Liver (tissue), 8 donors: ENCODE measurements at regions not wholly inside any gene's neighbourhood (a gene's known extent, or its start where the extent isn't known, plus 50 kb on each side); places are given as distances from the start of the nearest gene placed in this dataset.

Source experiments
- DNase-seq: peaks from one replicate; pipeline ENCODE4 v3.0.0-alpha.2; 2017; ENCODE audit warnings: low spot score
- H3K27ac ChIP-seq, 2 donors: one replicate each; pipeline ENCODE4 v1.7.0; 2013; ENCODE audit warnings: inconsistent platforms in 2 of 2, low read length in 2 of 2, control low read depth in 1 of 2, low read depth in 1 of 2, mild to moderate bottlenecking in 1 of 2
- H3K27me3 ChIP-seq, 4 donors: one replicate each; pipeline versions ENCODE4 v1.6.1 to v1.7.0; 2013; ENCODE audit warnings: low read length in 3 of 4, inconsistent platforms in 1 of 4, mild to moderate bottlenecking in 1 of 4, moderate library complexity in 1 of 4; ENCODE audit not compliant: control insufficient read depth in 4 of 4, insufficient read depth in 4 of 4
- H3K36me3 ChIP-seq, 4 donors: one replicate each; pipeline versions ENCODE4 v1.6.1 to v1.7.0; 2013; ENCODE audit warnings: low read length in 3 of 4, mild to moderate bottlenecking in 3 of 4, low read depth in 1 of 4, moderate library complexity in 1 of 4; ENCODE audit not compliant: control insufficient read depth in 4 of 4, insufficient read depth in 3 of 4
- H3K4me1 ChIP-seq, 4 donors: one replicate each; pipeline versions ENCODE4 v1.6.1 to v1.7.0; 2013; ENCODE audit warnings: low read length in 3 of 4, mild to moderate bottlenecking in 3 of 4, moderate library complexity in 1 of 4; ENCODE audit not compliant: control insufficient read depth in 4 of 4, insufficient read depth in 4 of 4
- H3K4me3 ChIP-seq, 3 donors: one replicate each; pipeline versions ENCODE4 v1.6.1 to v1.7.0; 2013; ENCODE audit warnings: low read length in 3 of 3, control low read depth in 1 of 3, low read depth in 1 of 3, mild to moderate bottlenecking in 1 of 3
- H3K9ac ChIP-seq, 2 donors: one replicate each; pipeline ENCODE4 v1.7.0; 2013; ENCODE audit warnings: low read length in 2 of 2, mild to moderate bottlenecking in 2 of 2, moderate library complexity in 2 of 2, control low read depth in 1 of 2, low read depth in 1 of 2
- H3K9me3 ChIP-seq, 4 donors: one replicate each; pipeline versions ENCODE4 v1.6.1 to v1.7.0; 2013; ENCODE audit warnings: low read length in 3 of 4; ENCODE audit not compliant: control insufficient read depth in 4 of 4
- ATF3 ChIP-seq: IDR thresholded peaks from 2 replicates; pipeline ENCODE4 v1.6.1; 2016; ENCODE audit warnings: antibody characterized with exemption
- EGR1 ChIP-seq, 2 donors: IDR thresholded peaks; 2 replicates each; pipeline ENCODE4 v1.6.1; 2016 to 2018; ENCODE audit warnings: antibody characterized with exemption in 2 of 2, low read depth in 2 of 2
- FOXA2 ChIP-seq: IDR thresholded peaks from 2 replicates; pipeline ENCODE4 v1.6.1; 2016; ENCODE audit warnings: antibody characterized with exemption
- GABPA ChIP-seq, 2 donors: IDR thresholded peaks in 1 of 2; conservative IDR thresholded peaks in 1 of 2; 2 replicates each; pipeline ENCODE4 v1.6.1; 2016; ENCODE audit warnings: antibody characterized with exemption in 2 of 2, mild to moderate bottlenecking in 1 of 2, moderate library complexity in 1 of 2
- HNF4A ChIP-seq, 2 donors: conservative IDR thresholded peaks; 2 replicates each; pipeline ENCODE4 v1.6.1; 2016; ENCODE audit warnings: antibody characterized with exemption in 2 of 2, mild to moderate bottlenecking in 2 of 2
- HNF4G ChIP-seq: IDR thresholded peaks from 2 replicates; pipeline ENCODE4 v1.6.1; 2016; ENCODE audit warnings: antibody characterized with exemption
- MAX ChIP-seq: IDR thresholded peaks from 2 replicates; pipeline ENCODE4 v1.6.1; 2016; ENCODE audit warnings: antibody characterized with exemption
- NR2F2 ChIP-seq: IDR thresholded peaks from 2 replicates; pipeline ENCODE4 v1.6.1; 2016; ENCODE audit warnings: antibody characterized with exemption
- REST ChIP-seq: IDR thresholded peaks from 2 replicates; pipeline ENCODE4 v1.6.1; 2016; ENCODE audit warnings: antibody characterized with exemption, mild to moderate bottlenecking
- RXRA ChIP-seq, 2 donors: IDR thresholded peaks; 2 replicates each; pipeline ENCODE4 v1.6.1; 2017 to 2018; ENCODE audit warnings: antibody characterized with exemption in 2 of 2, mild to moderate bottlenecking in 1 of 2
- SP1 ChIP-seq: IDR thresholded peaks from 2 replicates; pipeline ENCODE4 v1.6.1; 2018; ENCODE audit warnings: antibody characterized with exemption, mild to moderate bottlenecking
- TAF1 ChIP-seq: conservative IDR thresholded peaks from 2 replicates; pipeline ENCODE4 v1.6.1; 2016; ENCODE audit warnings: antibody characterized with exemption, mild to moderate bottlenecking
- YY1 ChIP-seq: IDR thresholded peaks from 2 replicates; pipeline ENCODE4 v1.6.1; 2016; ENCODE audit warnings: antibody characterized with exemption, mild to moderate bottlenecking
- ZBTB33 ChIP-seq: IDR thresholded peaks from 2 replicates; pipeline ENCODE4 v1.6.1; 2016; ENCODE audit warnings: antibody characterized with exemption
- WGBS: extraction: QIAGEN DNeasy Blood & Tissue Kit; methylation state at CpG from one replicate; pipeline ENCODE4 v1.1.7; 2013; 5-methylcytosine and 5-hydroxymethylcytosine counted together
- TF ChIP-seq, protein P1 (sequence below): fragments of 150-350 bp; IDR thresholded peaks from 2 replicates; pipeline ENCODE4 v1.5.1; 2017; ENCODE audit warnings: improper control_type of control experiment, low read depth, low read length; ENCODE audit not compliant: missing input control
- donor health status: healthy.
- donor health status: healthy.
- donor health status: healthy.
- donor health status: healthy.
- donor health status: healthy.

- no peak for TF ChIP-seq REST
- no peak for TF ChIP-seq SP1
- TF ChIP-seq RXRA (IDR thresholded peaks at IDR 0.05): no peak
- TF ChIP-seq HNF4A (conservative IDR thresholded peaks at IDR 0.05): no peak
- no peak for TF ChIP-seq TAF1
- no peak for TF ChIP-seq YY1
- TF ChIP-seq FOXA2: no peak
- no peak for TF ChIP-seq HNF4G
Observed at GRCh38 chr4:32488690-32489089, 1768.5 kb downstream of the PCDH7 start (continued).

DNA sequence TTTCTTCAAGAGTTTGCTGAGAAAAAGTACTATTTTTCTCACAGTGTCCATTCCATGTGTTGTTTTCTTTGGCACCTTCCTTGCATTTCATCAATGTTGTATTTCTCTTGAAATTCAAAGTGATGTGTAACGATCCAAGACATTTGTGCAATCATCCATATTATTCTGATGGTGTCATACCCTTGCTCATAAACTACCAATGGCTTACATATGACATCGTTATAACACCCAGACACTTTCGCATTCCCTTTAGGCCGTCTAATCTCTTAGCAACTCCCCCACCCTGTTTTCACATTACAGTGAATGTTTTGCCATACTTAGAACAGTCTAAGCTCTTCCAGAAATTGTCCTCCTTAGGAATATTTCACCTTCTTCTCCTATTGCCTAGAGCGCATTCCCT is 1779.0 kb downstream of the PCDH7 start:
- WGBS: 80% methylated on average over 5 of the region's 5 CpGs
- no peak overlapping the region for H3K9ac ChIP-seq
- no peaks in the 10 kb centered on the region for H3K4me1 ChIP-seq
- H3K27me3 ChIP-seq: no peaks in the 10 kb centered on the region
- DNase-seq: no peak
- no peak for TF ChIP-seq FOXA2
- no peak for TF ChIP-seq MAX
- TF ChIP-seq REST: no peak
- TF ChIP-seq SP1: no peak
- TF ChIP-seq NR2F2: no peak
- no peak for TF ChIP-seq RXRA (IDR thresholded peaks at IDR 0.05)
- TF ChIP-seq ZBTB33: no peak
- TF ChIP-seq, protein P1, sequence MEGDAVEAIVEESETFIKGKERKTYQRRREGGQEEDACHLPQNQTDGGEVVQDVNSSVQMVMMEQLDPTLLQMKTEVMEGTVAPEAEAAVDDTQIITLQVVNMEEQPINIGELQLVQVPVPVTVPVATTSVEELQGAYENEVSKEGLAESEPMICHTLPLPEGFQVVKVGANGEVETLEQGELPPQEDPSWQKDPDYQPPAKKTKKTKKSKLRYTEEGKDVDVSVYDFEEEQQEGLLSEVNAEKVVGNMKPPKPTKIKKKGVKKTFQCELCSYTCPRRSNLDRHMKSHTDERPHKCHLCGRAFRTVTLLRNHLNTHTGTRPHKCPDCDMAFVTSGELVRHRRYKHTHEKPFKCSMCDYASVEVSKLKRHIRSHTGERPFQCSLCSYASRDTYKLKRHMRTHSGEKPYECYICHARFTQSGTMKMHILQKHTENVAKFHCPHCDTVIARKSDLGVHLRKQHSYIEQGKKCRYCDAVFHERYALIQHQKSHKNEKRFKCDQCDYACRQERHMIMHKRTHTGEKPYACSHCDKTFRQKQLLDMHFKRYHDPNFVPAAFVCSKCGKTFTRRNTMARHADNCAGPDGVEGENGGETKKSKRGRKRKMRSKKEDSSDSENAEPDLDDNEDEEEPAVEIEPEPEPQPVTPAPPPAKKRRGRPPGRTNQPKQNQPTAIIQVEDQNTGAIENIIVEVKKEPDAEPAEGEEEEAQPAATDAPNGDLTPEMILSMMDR: no peak
- no peak for TF ChIP-seq HNF4G
- no peak for TF ChIP-seq EGR1 (IDR thresholded peaks at IDR 0.05; ENCODE audit: low read depth in 2 of 2)
- no peak for TF ChIP-seq HNF4A (conservative IDR thresholded peaks at IDR 0.05)
- no peak for TF ChIP-seq ATF3
- TF ChIP-seq GABPA (IDR thresholded peaks at IDR 0.05 in 1 of 2, conservative IDR thresholded peaks at IDR 0.05 in 1 of 2): no peak
- H3K27ac ChIP-seq: no peak overlapping the region
- no peaks in the 10 kb centered on the region for H3K36me3 ChIP-seq
- no peaks in the 10 kb centered on the region for H3K9me3 ChIP-seq
- H3K4me3 ChIP-seq: no peak overlapping the region
